H1 (cell line): ENCODE measurements at regions not wholly inside any gene's neighbourhood (a gene's known extent, or its start where the extent isn't known, plus 50 kb on each side); places are given as distances from the start of the nearest gene placed in this dataset.

ENCODE experiments used
- CTCF ChIA-PET: fragments of 300-600 bp; sonication (Branson Sonifier 250); formaldehyde crosslinking; loops from one replicate; lab custom pipeline; 2021; ENCODE audit not compliant: partially characterized antibody; lab: Charles Lee
- POLR2A ChIA-PET: fragments of 300-600 bp; sonication (Branson Sonifier 250); formaldehyde crosslinking; loops from one replicate; lab custom pipeline; 2021; ENCODE audit warnings: inconsistent platforms; ENCODE audit not compliant: partially characterized antibody; lab: Charles Lee
- DNase-seq, 2 experiments: peaks; one replicate each; pipeline versions ENCODE4 v3.0.0 to v3.0.0-alpha.2; 2010 to 2022; ENCODE audit warnings: low spot score in 2 of 2, low read depth in 1 of 2, mixed read lengths in 1 of 2
- FAIRE-seq: peaks from 2 replicates; lab custom pipeline; 2011; peaks lifted over from hg19 to GRCh38; lab: Jason Lieb, UNC
- H2AFZ ChIP-seq: 2 replicates; pipeline ENCODE4 v1.8.1; 2012; ENCODE audit warnings: low read length, inconsistent platforms
- H2AK5ac ChIP-seq: 2 replicates; pipeline ENCODE4 v1.6.1; 2013; ENCODE audit warnings: low read depth, low read length
- H2BK120ac ChIP-seq: replicated peaks from 2 replicates; pipeline ENCODE3; 2013; ENCODE audit warnings: low read depth, low read length, inconsistent platforms
- H2BK12ac ChIP-seq: 2 replicates; pipeline ENCODE4 v1.6.1; 2013; ENCODE audit warnings: low read depth, low read length
- H2BK15ac ChIP-seq: 2 replicates; pipeline ENCODE4 v1.6.1; 2013; ENCODE audit warnings: low read length
- H2BK20ac ChIP-seq: 2 replicates; pipeline ENCODE4 v1.6.1; 2013; ENCODE audit warnings: low read length
- H2BK5ac ChIP-seq: 2 replicates; pipeline ENCODE4 v1.6.1; 2013; ENCODE audit warnings: low read depth, low read length
- H3K14ac ChIP-seq: 2 replicates; pipeline ENCODE4 v1.6.1; 2013; ENCODE audit warnings: inconsistent platforms; ENCODE audit not compliant: insufficient read length
- H3K18ac ChIP-seq: 2 replicates; pipeline ENCODE4 v1.6.1; 2013; ENCODE audit warnings: low read length; ENCODE audit errors: extremely low read depth
- H3K23ac ChIP-seq: 2 replicates; pipeline ENCODE4 v1.6.1; 2013; ENCODE audit warnings: inconsistent platforms; ENCODE audit not compliant: insufficient read length
- H3K23me2 ChIP-seq: 2 replicates; pipeline ENCODE4 v1.6.1; 2013; ENCODE audit warnings: low read depth, low read length
- H3K27ac ChIP-seq: 2 replicates; pipeline ENCODE4 v1.6.1; 2011; ENCODE audit warnings: low read depth, low read length, inconsistent platforms
- H3K27me3 ChIP-seq, 4 experiments: replicated peaks in 1 of 4; 1 replicate in 1 of 4; 2 replicates in 3 of 4; pipeline versions ENCODE4 v1.6.1 to v1.8.1; 2011 to 2013; ENCODE audit warnings: low read length in 3 of 4, mild to moderate bottlenecking in 3 of 4, inconsistent platforms in 2 of 4, mixed read lengths in 2 of 4, moderate library complexity in 1 of 4; ENCODE audit not compliant: control insufficient read depth in 3 of 4, insufficient read depth in 3 of 4; ENCODE audit errors: extremely low read depth in 1 of 4
- H3K36me3 ChIP-seq, 4 experiments: 2 replicates each; pipeline versions ENCODE4 v1.6.1 to v1.8.1; 2011 to 2013; ENCODE audit warnings: mild to moderate bottlenecking in 4 of 4, low read length in 3 of 4, moderate library complexity in 2 of 4, control low read depth in 1 of 4, inconsistent platforms in 1 of 4; ENCODE audit not compliant: insufficient read depth in 4 of 4, control insufficient read depth in 2 of 4
- H3K4ac ChIP-seq: replicated peaks from 2 replicates; pipeline ENCODE3; 2013; ENCODE audit warnings: low read length, low read depth, mixed read lengths, inconsistent platforms; ENCODE audit not compliant: insufficient read length
- H3K4me1 ChIP-seq, 4 experiments: replicated peaks in 1 of 4; 1 replicate in 1 of 4; 2 replicates in 3 of 4; pipeline versions ENCODE4 v1.6.1 to v1.8.1; 2011 to 2013; ENCODE audit warnings: low read length in 3 of 4, inconsistent platforms in 2 of 4, mixed read lengths in 1 of 4; ENCODE audit not compliant: insufficient read depth in 4 of 4, control insufficient read depth in 3 of 4
- H3K4me2 ChIP-seq, 2 experiments: 2 replicates each; pipeline versions ENCODE4 v1.6.1 to v1.8.1; 2011 to 2013; ENCODE audit warnings: low read depth in 2 of 2, low read length in 2 of 2, control low read depth in 1 of 2, inconsistent platforms in 1 of 2, mild to moderate bottlenecking in 1 of 2; ENCODE audit not compliant: insufficient read depth in 1 of 2
- H3K4me3 ChIP-seq, 4 experiments: fragments of 200-600, 300-600 bp in 1 of 4; sonication (generic), shearing (Covaris generic), sonication (Bioruptor Twin) in 1 of 4; 2 replicates each; pipeline versions ENCODE4 v1.5.1 to v1.8.1; 2011 to 2016; ENCODE audit warnings: low read length in 4 of 4, low read depth in 3 of 4, control low read depth in 2 of 4, inconsistent platforms in 2 of 4, mild to moderate bottlenecking in 2 of 4, mixed read lengths in 1 of 4, moderate library complexity in 1 of 4; ENCODE audit not compliant: insufficient read depth in 2 of 4; ENCODE audit errors: extremely low read depth in 1 of 4
- H3K56ac ChIP-seq: replicated peaks from 2 replicates; pipeline ENCODE3; 2013; ENCODE audit warnings: low read depth, mild to moderate bottlenecking, mixed read lengths, low read length, inconsistent platforms; ENCODE audit not compliant: insufficient read length
- H3K79me1 ChIP-seq: 2 replicates; pipeline ENCODE4 v1.6.1; 2013; ENCODE audit warnings: low read depth, low read length, control low read depth
- H3K79me2 ChIP-seq, 2 experiments: 2 replicates each; pipeline versions ENCODE4 v1.6.1 to v1.8.1; 2012 to 2013; ENCODE audit warnings: low read length in 2 of 2, mild to moderate bottlenecking in 2 of 2, inconsistent platforms in 1 of 2; ENCODE audit not compliant: insufficient read depth in 2 of 2, control insufficient read depth in 1 of 2
- H3K9ac ChIP-seq, 4 experiments: replicated peaks in 1 of 4; 1 replicate in 1 of 4; 2 replicates in 3 of 4; pipeline versions ENCODE4 v1.6.1 to v1.8.1; 2011 to 2013; ENCODE audit warnings: low read depth in 3 of 4, low read length in 3 of 4, control low read depth in 2 of 4, mild to moderate bottlenecking in 2 of 4, moderate library complexity in 2 of 4, inconsistent platforms in 1 of 4; ENCODE audit errors: extremely low read depth in 1 of 4
- H3K9me3 ChIP-seq, 2 experiments: 2 replicates each; pipeline versions ENCODE4 v1.6.1 to v1.8.1; 2012 to 2013; ENCODE audit warnings: mild to moderate bottlenecking in 2 of 2, moderate library complexity in 2 of 2, control low read depth in 1 of 2, inconsistent platforms in 1 of 2, low read depth in 1 of 2, low read length in 1 of 2, mixed read lengths in 1 of 2; ENCODE audit not compliant: insufficient read depth in 2 of 2
- H4K20me1 ChIP-seq, 2 experiments: replicated peaks in 1 of 2; 2 replicates each; pipeline versions ENCODE3 to v1.8.1; 2011 to 2013; ENCODE audit warnings: inconsistent platforms in 2 of 2, low read length in 2 of 2, mild to moderate bottlenecking in 1 of 2; ENCODE audit not compliant: insufficient read depth in 2 of 2, control insufficient read depth in 1 of 2
- H4K5ac ChIP-seq: 2 replicates; pipeline ENCODE4 v1.6.1; 2013; ENCODE audit warnings: low read length, low read depth, mixed read lengths, inconsistent platforms; ENCODE audit not compliant: insufficient read length
- H4K8ac ChIP-seq: 2 replicates; pipeline ENCODE4 v1.8.0; 2013; ENCODE audit warnings: mild to moderate bottlenecking, moderate library complexity, low read length, inconsistent platforms; ENCODE audit not compliant: insufficient read depth; ENCODE audit errors: extremely low read depth
- H4K91ac ChIP-seq: replicated peaks from 2 replicates; pipeline ENCODE3; 2013; ENCODE audit warnings: low read length, mixed read lengths, inconsistent platforms; ENCODE audit not compliant: insufficient read length
- ASH2L ChIP-seq: fragments of 200-600, 300-600 bp; sonication (generic); IDR thresholded peaks from one replicate; pipeline ENCODE4 v1.7.1; 2017; ENCODE audit warnings: low read length
- EZH2 ChIP-seq: fragments of 200-600 bp; sonication (generic); IDR thresholded peaks from 2 replicates; pipeline ENCODE4 v1.7.1; 2012; ENCODE audit warnings: low read depth, mild to moderate bottlenecking, moderate library complexity, low read length, inconsistent platforms; ENCODE audit not compliant: severe bottlenecking
- FOSL1 ChIP-seq: IDR thresholded peaks from 2 replicates; pipeline ENCODE4 v1.6.1; 2011; ENCODE audit warnings: mild to moderate bottlenecking, low read depth, low read length, moderate library complexity; ENCODE audit not compliant: insufficient read depth
- JUN ChIP-seq: IDR thresholded peaks from 2 replicates; pipeline ENCODE4 v1.6.1; 2011; ENCODE audit warnings: low read depth, mild to moderate bottlenecking, improper control_type of control experiment, low read length
- KDM4A ChIP-seq: IDR thresholded peaks from one replicate; pipeline ENCODE4 v1.7.1; 2012; ENCODE audit warnings: low read depth, mild to moderate bottlenecking, moderate library complexity, low read length, inconsistent platforms; ENCODE audit not compliant: severe bottlenecking
- RXRA ChIP-seq: IDR thresholded peaks from 2 replicates; pipeline ENCODE4 v1.6.1; 2011; ENCODE audit warnings: low read depth, mild to moderate bottlenecking, low read length, moderate library complexity; ENCODE audit not compliant: insufficient read depth
- SAP30 ChIP-seq: fragments of 300-600 bp; sonication (generic); IDR thresholded peaks from 2 replicates; pipeline ENCODE4 v1.7.1; 2012; ENCODE audit warnings: low read length, moderate library complexity, mild to moderate bottlenecking, inconsistent platforms; ENCODE audit not compliant: insufficient read depth, insufficient replicate concordance
- TBP ChIP-seq: IDR thresholded peaks from 2 replicates; pipeline ENCODE4 v1.6.1; 2011; ENCODE audit warnings: low read depth, low read length, improper control_type of control experiment
- TCF12 ChIP-seq: IDR thresholded peaks from 2 replicates; pipeline ENCODE4 v1.6.1; 2011; ENCODE audit warnings: low read depth, mild to moderate bottlenecking, low read length
- ZNF274 ChIP-seq: IDR thresholded peaks from 2 replicates; pipeline ENCODE4 v1.7.0; 2012; ENCODE audit warnings: low read length, borderline replicate concordance; ENCODE audit errors: extremely low read depth
- WGBS, 2 experiments: shearing (Covaris generic) in 1 of 2; methylation state at CpG; one replicate each; pipeline versions ENCODE4 v1.1.6 to v1.1.7; 2013 to 2015; ENCODE audit warnings: low lambda C conversion rate in 2 of 2, mixed read lengths in 2 of 2, inconsistent platforms in 1 of 2, low coverage in 1 of 2, missing lambda C conversion rate in 1 of 2; ENCODE audit not compliant: insufficient replicate concordance in 2 of 2, insufficient coverage in 1 of 2, insufficient read length in 1 of 2; ENCODE audit errors: extremely low coverage in 1 of 2, missing lambda C conversion rate in 1 of 2; 5-methylcytosine and 5-hydroxymethylcytosine counted together
- TF ChIP-seq, protein P1 (sequence below): IDR thresholded peaks from 2 replicates; pipeline ENCODE4 v1.6.1; 2012; ENCODE audit warnings: inconsistent platforms

DNA sequence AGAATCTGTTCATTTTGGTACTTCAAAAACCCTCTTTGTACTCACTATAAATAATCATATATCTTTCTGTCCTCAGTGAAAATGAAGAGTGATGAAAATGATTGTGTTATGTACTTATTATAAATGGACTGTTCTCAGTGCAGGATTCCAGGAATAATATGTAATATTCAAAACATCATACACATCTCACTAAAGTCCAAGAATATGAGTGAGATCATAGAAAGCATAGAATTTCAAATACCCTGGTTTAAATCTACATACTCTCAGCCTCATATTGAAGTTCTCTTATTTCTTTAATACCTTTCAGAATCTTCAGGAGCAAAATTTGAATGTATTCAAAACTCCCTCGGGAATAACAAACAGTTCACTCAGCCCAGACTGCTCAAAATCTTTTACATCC, 868.0 kb downstream of the SLITRK6 start:
- H3K4me1 ChIP-seq = no peaks in the 10 kb centered on the region
- no peak overlapping the region for H3K27ac ChIP-seq
- H3K79me2 ChIP-seq = no peaks in the 10 kb centered on the region
- H4K8ac ChIP-seq = no peak overlapping the region
- no peaks in the 10 kb centered on the region for H3K36me3 ChIP-seq
- ChIA-PET POLR2A (no interaction called here), CTCF (no interaction called here)
- WGBS, 2 experiments = 83% methylated on average over 1 of the region's 1 CpG; no CpG with 5 or more reads in 1 of the 2 experiments
- no peak overlapping the region for H2AK5ac ChIP-seq
- H3K56ac ChIP-seq = no peak overlapping the region
- H3K18ac ChIP-seq = no peak overlapping the region
- no peaks in the 10 kb centered on the region for H3K9me3 ChIP-seq
- H3K14ac ChIP-seq = no peak overlapping the region
- no peak overlapping the region for H3K4me3 ChIP-seq
- H3K23me2 ChIP-seq = no peaks in the 10 kb centered on the region
- H4K20me1 ChIP-seq = no peaks in the 10 kb centered on the region
- H3K23ac ChIP-seq = no peak overlapping the region
- no peaks in the 10 kb centered on the region for H3K27me3 ChIP-seq
- no peak overlapping the region for H2BK12ac ChIP-seq
- H3K4me2 ChIP-seq = no peak overlapping the region
- no peak overlapping the region for H3K4ac ChIP-seq
- H3K79me1 ChIP-seq = no peaks in the 10 kb centered on the region
- no peak for FAIRE-seq
- no peak overlapping the region for H2AFZ ChIP-seq
- no peak overlapping the region for H3K9ac ChIP-seq
- no peak overlapping the region for H4K5ac ChIP-seq
- H2BK15ac ChIP-seq = no peak overlapping the region
- no peak for DNase-seq
- H2BK120ac ChIP-seq = no peak overlapping the region
- no peak overlapping the region for H2BK5ac ChIP-seq
- H2BK20ac ChIP-seq = no peak overlapping the region
- no peak overlapping the region for H4K91ac ChIP-seq
- TF ChIP-seq ZNF274 (no peak), KDM4A (no peak), RXRA (no peak), SAP30 (no peak), FOSL1 (no peak), TBP (no peak), TCF12 (no peak), ASH2L (no peak), EZH2 (no peak), JUN (no peak)
- TF ChIP-seq, protein P1, sequence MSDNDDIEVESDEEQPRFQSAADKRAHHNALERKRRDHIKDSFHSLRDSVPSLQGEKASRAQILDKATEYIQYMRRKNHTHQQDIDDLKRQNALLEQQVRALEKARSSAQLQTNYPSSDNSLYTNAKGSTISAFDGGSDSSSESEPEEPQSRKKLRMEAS = no peak
